SU-DHL-6 (cell line): ENCODE measurements at regions not wholly inside any gene's neighbourhood (a gene's known extent, or its start where the extent isn't known, plus 50 kb on each side); places are given as distances from the start of the nearest gene placed in this dataset.

Experiments
- H2AFZ ChIP-seq: fragments of 200-600 bp; sonication (generic); 2 replicates; pipeline ENCODE4 v1.6.1; 2014; ENCODE audit warnings: low read depth, mild to moderate bottlenecking, moderate library complexity, mixed read lengths, antibody characterized with exemption, low read length; ENCODE audit not compliant: severe bottlenecking
- H3F3A ChIP-seq: fragments of 200-600 bp; shearing (Covaris generic); 2 replicates; pipeline ENCODE4 v1.6.0; 2016; ENCODE audit warnings: antibody characterized with exemption, mild to moderate bottlenecking; ENCODE audit not compliant: insufficient read depth
- H3K27ac ChIP-seq: fragments of 200-600 bp; sonication (generic); 2 replicates; pipeline ENCODE4 v1.5.1; 2016; ENCODE audit warnings: low read depth, mild to moderate bottlenecking, low read length, moderate library complexity, mixed read lengths
- H3K27me3 ChIP-seq: fragments of 200-600 bp; sonication (generic), shearing (Covaris generic); 2 replicates; pipeline ENCODE4 v1.6.0; 2014; ENCODE audit warnings: mild to moderate bottlenecking, low read length
- H3K36me3 ChIP-seq: fragments of 200-600 bp; sonication (generic); 2 replicates; pipeline ENCODE4 v1.6.1; 2014; ENCODE audit warnings: mild to moderate bottlenecking, low read length, mixed read lengths
- H3K4me2 ChIP-seq: fragments of 300-600, 200-600 bp; shearing (Covaris generic), sonication (generic); 2 replicates; pipeline ENCODE4 v1.6.0; 2014; ENCODE audit warnings: low read length, low read depth, mild to moderate bottlenecking; ENCODE audit not compliant: poor library complexity, severe bottlenecking
- H3K4me3 ChIP-seq: fragments of 200-600 bp; sonication (generic); 2 replicates; pipeline ENCODE4 v1.5.1; 2014; ENCODE audit warnings: antibody characterized with exemption, low read length, mild to moderate bottlenecking, mixed read lengths; ENCODE audit not compliant: insufficient read depth, poor library complexity, severe bottlenecking
- H3K79me2 ChIP-seq: fragments of 200-600 bp; sonication (generic); 2 replicates; pipeline ENCODE4 v1.6.1; 2014; ENCODE audit warnings: mild to moderate bottlenecking, low read length, moderate library complexity; ENCODE audit not compliant: insufficient read depth
- H3K9ac ChIP-seq: fragments of 200-600 bp; sonication (generic); 2 replicates; pipeline ENCODE4 v1.7.0; 2014; ENCODE audit warnings: mild to moderate bottlenecking, low read length
- H3K9me2 ChIP-seq: fragments of 200-600 bp; sonication (generic); replicated peaks from 2 replicates; pipeline ENCODE4 v1.6.1; 2014; ENCODE audit warnings: low read length; ENCODE audit not compliant: insufficient read depth
- H3K9me3 ChIP-seq: fragments of 200-600 bp; sonication (generic); 2 replicates; pipeline ENCODE4 v1.6.1; 2014; ENCODE audit warnings: low read length, mixed read lengths; ENCODE audit not compliant: insufficient read depth
- H4K20me1 ChIP-seq: fragments of 200-600 bp; sonication (generic); 2 replicates; pipeline ENCODE4 v1.6.1; 2014; ENCODE audit warnings: low read depth, mild to moderate bottlenecking, antibody characterized with exemption, low read length, moderate library complexity, mixed read lengths
- EZH2phosphoT487 ChIP-seq: fragments of 200-600 bp; sonication (generic), shearing (Covaris generic); conservative IDR thresholded peaks from 2 replicates; pipeline ENCODE4 v1.6.1; 2018; ENCODE audit warnings: mild to moderate bottlenecking, antibody characterized with exemption, low read length, moderate library complexity, mixed read lengths
- TF ChIP-seq, protein P1 (sequence below): fragments of 200-600 bp; sonication (generic); IDR thresholded peaks from one replicate; pipeline ENCODE4 v1.5.1; 2017; ENCODE audit warnings: antibody characterized with exemption, mild to moderate bottlenecking, low read length, moderate library complexity; ENCODE audit not compliant: insufficient read depth, poor library complexity, severe bottlenecking

GRCh38 chr4:173943547-173943946 is 339.9 kb downstream of the FBXO8 start:
- no peaks in the 10 kb centered on the region for H3K79me2 ChIP-seq
- H3F3A ChIP-seq, result no peaks in the 10 kb centered on the region
- no peak for TF ChIP-seq EZH2phosphoT487
- TF ChIP-seq, protein P1, sequence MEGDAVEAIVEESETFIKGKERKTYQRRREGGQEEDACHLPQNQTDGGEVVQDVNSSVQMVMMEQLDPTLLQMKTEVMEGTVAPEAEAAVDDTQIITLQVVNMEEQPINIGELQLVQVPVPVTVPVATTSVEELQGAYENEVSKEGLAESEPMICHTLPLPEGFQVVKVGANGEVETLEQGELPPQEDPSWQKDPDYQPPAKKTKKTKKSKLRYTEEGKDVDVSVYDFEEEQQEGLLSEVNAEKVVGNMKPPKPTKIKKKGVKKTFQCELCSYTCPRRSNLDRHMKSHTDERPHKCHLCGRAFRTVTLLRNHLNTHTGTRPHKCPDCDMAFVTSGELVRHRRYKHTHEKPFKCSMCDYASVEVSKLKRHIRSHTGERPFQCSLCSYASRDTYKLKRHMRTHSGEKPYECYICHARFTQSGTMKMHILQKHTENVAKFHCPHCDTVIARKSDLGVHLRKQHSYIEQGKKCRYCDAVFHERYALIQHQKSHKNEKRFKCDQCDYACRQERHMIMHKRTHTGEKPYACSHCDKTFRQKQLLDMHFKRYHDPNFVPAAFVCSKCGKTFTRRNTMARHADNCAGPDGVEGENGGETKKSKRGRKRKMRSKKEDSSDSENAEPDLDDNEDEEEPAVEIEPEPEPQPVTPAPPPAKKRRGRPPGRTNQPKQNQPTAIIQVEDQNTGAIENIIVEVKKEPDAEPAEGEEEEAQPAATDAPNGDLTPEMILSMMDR, result no peak
- no peak overlapping the region for H3K9ac ChIP-seq
- no peaks in the 10 kb centered on the region for H3K9me3 ChIP-seq
- H3K4me2 ChIP-seq, result no peak overlapping the region
- H3K27me3 ChIP-seq, result no peaks in the 10 kb centered on the region
- H3K4me3 ChIP-seq, result no peak overlapping the region
- no peaks in the 10 kb centered on the region for H3K36me3 ChIP-seq
- H2AFZ ChIP-seq, result no peak overlapping the region
- H3K27ac ChIP-seq, result no peak overlapping the region
- no peaks in the 10 kb centered on the region for H3K9me2 ChIP-seq
- no peaks in the 10 kb centered on the region for H4K20me1 ChIP-seq

DNA sequence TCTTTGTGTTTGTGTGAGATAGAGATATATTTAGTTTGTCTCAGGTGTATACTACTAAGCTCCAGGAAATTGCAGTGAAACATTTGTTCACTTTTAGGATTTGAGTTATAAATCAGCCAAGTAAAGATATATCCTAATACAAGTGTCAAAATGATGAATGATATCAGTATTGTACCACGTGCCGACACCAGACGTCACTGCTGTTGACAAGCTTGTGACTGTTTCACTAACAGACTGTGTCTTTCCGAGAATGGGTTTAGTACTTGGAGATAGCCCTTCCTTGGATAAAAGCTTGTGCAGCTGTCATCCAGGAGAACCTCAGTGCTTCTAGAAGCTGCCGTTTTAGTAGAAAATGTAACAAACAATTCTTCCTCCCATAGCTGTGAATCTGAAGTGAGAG is 343.3 kb downstream of the FBXO8 start:
- H3K9me2 ChIP-seq, result no peaks in the 10 kb centered on the region
- H3K27ac ChIP-seq, result no peak overlapping the region
- H3K4me3 ChIP-seq, result no peak overlapping the region

DNA sequence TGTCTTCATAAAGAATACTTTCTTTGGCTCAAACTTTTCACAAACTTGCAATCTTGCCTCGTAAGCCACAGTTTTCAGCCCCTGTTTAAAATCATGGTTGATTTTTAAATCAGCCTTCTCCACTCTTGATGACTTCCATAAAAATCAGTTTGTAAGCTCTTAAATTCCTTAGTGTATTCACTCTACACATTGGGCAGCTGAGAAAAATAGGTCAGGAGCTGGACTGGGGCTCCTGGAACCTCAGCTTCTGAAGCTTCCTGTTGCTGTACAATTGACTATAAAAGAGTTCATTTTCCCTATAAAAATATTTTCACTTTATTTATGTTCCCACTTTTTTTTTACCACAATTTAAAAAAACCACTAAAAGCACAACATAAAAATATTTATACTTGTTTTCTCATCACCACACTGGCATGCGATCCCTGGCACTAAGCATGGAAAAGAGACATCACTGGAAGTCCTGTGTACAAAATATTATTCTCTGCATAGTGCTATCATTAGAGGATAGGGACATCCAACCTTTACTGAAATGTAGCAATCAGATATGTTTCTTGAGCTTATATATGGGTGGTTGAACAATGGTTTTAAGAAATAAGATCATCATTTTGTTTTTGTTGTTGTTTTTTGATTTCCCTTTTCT is 345.7 kb downstream of the FBXO8 start:
- Histone ChIP-seq H3K9ac (no peak overlapping the region), H3K4me3 (no peak overlapping the region), H2AFZ (no peak overlapping the region), H3K9me2 (no peaks in the 10 kb centered on the region), H3K79me2 (no peaks in the 10 kb centered on the region), H3K27ac (no peak overlapping the region), H3K27me3 (no peaks in the 10 kb centered on the region), H3F3A (no peaks in the 10 kb centered on the region), H3K9me3 (no peaks in the 10 kb centered on the region), H3K4me2 (no peak overlapping the region), H4K20me1 (no peaks in the 10 kb centered on the region; the same call in 1 of the 2 replicates), H3K36me3 (no peaks in the 10 kb centered on the region)
- TF ChIP-seq, protein P1, result no peak
- TF ChIP-seq EZH2phosphoT487, result no peak

More for the DNA sequence above, 343.3 kb downstream of the FBXO8 start:
- Histone ChIP-seq H3K79me2 (no peaks in the 10 kb centered on the region), H3K4me2 (no peak overlapping the region), H3K9me3 (no peaks in the 10 kb centered on the region), H3K27me3 (no peaks in the 10 kb centered on the region), H3F3A (no peaks in the 10 kb centered on the region), H3K36me3 (no peaks in the 10 kb centered on the region), H4K20me1 (no peaks in the 10 kb centered on the region), H2AFZ (no peak overlapping the region), H3K9ac (no peak overlapping the region)
- TF ChIP-seq EZH2phosphoT487, result no peak
- TF ChIP-seq, protein P1, result no peak
